WTC11 (cell line): ENCODE measurements at regions not wholly inside any gene's neighbourhood (a gene's known extent, or its start where the extent isn't known, plus 50 kb on each side); places are given as distances from the start of the nearest gene placed in this dataset.

Experiments used
- ATAC-seq: fragments of 200-7000 bp; cut with Tn5 transposase; 2 replicates; pipeline ENCODE4 v1.10.0; 2021; ENCODE audit warnings: mild to moderate bottlenecking, moderate library complexity
- CTCF ChIA-PET: fragments of 300-600 bp; sonication (Branson Sonifier 250); formaldehyde crosslinking; loops from one replicate; lab custom pipeline; 2021; ENCODE audit warnings: antibody characterized with exemption; lab: Charles Lee
- POLR2A ChIA-PET: fragments of 350-600 bp; sonication (Branson Sonifier 250); formaldehyde crosslinking; loops from one replicate; lab custom pipeline; 2021; ENCODE audit warnings: antibody characterized with exemption; lab: Charles Lee
- DNase-seq: peaks from one replicate; pipeline ENCODE4 v3.0.0; 2021; ENCODE audit warnings: low spot score
- H3K27ac Mint-ChIP-seq: 2 replicates; pipeline ENCODE4 v1.8.0; 2021; ENCODE audit warnings: mixed read lengths
- H3K27me3 Mint-ChIP-seq: 2 replicates; pipeline ENCODE4 v1.8.0; 2021; ENCODE audit warnings: low read depth, mild to moderate bottlenecking, moderate library complexity, mixed read lengths
- H3K36me3 Mint-ChIP-seq: 2 replicates; pipeline ENCODE4 v1.8.0; 2021; ENCODE audit warnings: mixed read lengths
- H3K4me1 Mint-ChIP-seq: 2 replicates; pipeline ENCODE4 v1.8.0; 2022; ENCODE audit warnings: mixed read lengths
- H3K4me3 Mint-ChIP-seq: 2 replicates; pipeline ENCODE4 v1.8.0; 2021; ENCODE audit warnings: mild to moderate bottlenecking, moderate library complexity, mixed read lengths
- H3K9me3 Mint-ChIP-seq: 2 replicates; pipeline ENCODE4 v1.8.0; 2021; ENCODE audit warnings: mixed read lengths
- EMX1 ChIP-seq: fragments of 250-450 bp; sonication (Bioruptor Pico); IDR thresholded peaks from 2 replicates; pipeline ENCODE4 v1.8.0; 2021; ENCODE audit warnings: mild to moderate bottlenecking
- ESRRA ChIP-seq: sonication (generic); formaldehyde crosslinking; IDR thresholded peaks from 2 replicates; pipeline ENCODE4 v1.8.1; 2022; ENCODE audit warnings: mild to moderate bottlenecking, missing genetic modification reagents, borderline replicate concordance
- FOXP1 ChIP-seq: sonication (generic); formaldehyde crosslinking; IDR thresholded peaks from 2 replicates; pipeline ENCODE4 v1.8.0; 2022; ENCODE audit warnings: missing genetic modification reagents, mild to moderate bottlenecking, moderate library complexity, borderline replicate concordance
- GABPB1 ChIP-seq: sonication (generic); formaldehyde crosslinking; IDR thresholded peaks from 2 replicates; pipeline ENCODE4 v1.8.1; 2023; ENCODE audit warnings: mild to moderate bottlenecking, missing genetic modification reagents
- HMGA2 ChIP-seq: fragments of 250-450 bp; sonication (Bioruptor Pico); IDR thresholded peaks from 2 replicates; pipeline ENCODE4 v1.4.0; 2021; ENCODE audit warnings: mild to moderate bottlenecking, moderate library complexity
- NR1H2 ChIP-seq: sonication (generic); formaldehyde crosslinking; IDR thresholded peaks from 2 replicates; pipeline ENCODE4 v1.9.0; 2021; ENCODE audit warnings: mild to moderate bottlenecking, moderate library complexity, missing genetic modification reagents
- RELA ChIP-seq: sonication (generic); formaldehyde crosslinking; IDR thresholded peaks from 2 replicates; pipeline ENCODE4 v1.8.1; 2022; ENCODE audit warnings: missing genetic modification reagents, mild to moderate bottlenecking, borderline replicate concordance
- RORB ChIP-seq: fragments of 250-450 bp; sonication (Bioruptor Pico); IDR thresholded peaks from 2 replicates; pipeline ENCODE4 v1.9.0; 2021; ENCODE audit warnings: mild to moderate bottlenecking
- ZNF317 ChIP-seq: sonication (generic); formaldehyde crosslinking; IDR thresholded peaks from 2 replicates; pipeline ENCODE4 v1.8.1; 2023; ENCODE audit warnings: low read depth, mild to moderate bottlenecking, moderate library complexity, missing genetic modification reagents, borderline replicate concordance
- ZNF416 ChIP-seq: fragments of 250-450 bp; sonication (Bioruptor Pico); IDR thresholded peaks from 2 replicates; pipeline ENCODE4 v1.9.0; 2021; ENCODE audit warnings: mild to moderate bottlenecking, inconsistent platforms
- TF ChIP-seq, protein P1 (sequence below): fragments of 250-450 bp; sonication (Bioruptor Pico); IDR thresholded peaks from 2 replicates; pipeline ENCODE4 v2.1.2; 2022; ENCODE audit warnings: mild to moderate bottlenecking, moderate library complexity
- TF ChIP-seq, protein P2 (sequence below): sonication (generic); formaldehyde crosslinking; IDR thresholded peaks from 2 replicates; pipeline ENCODE4 v1.8.1; 2023; ENCODE audit warnings: mild to moderate bottlenecking, missing genetic modification reagents, borderline replicate concordance
- TF ChIP-seq, protein P3 (sequence below): sonication (generic); formaldehyde crosslinking; IDR thresholded peaks from 2 replicates; pipeline ENCODE4 v1.8.1; 2023; ENCODE audit warnings: mild to moderate bottlenecking, missing genetic modification reagents
- TF ChIP-seq, protein P4 (sequence below): sonication (generic); formaldehyde crosslinking; IDR thresholded peaks from 2 replicates; pipeline ENCODE4 v1.8.1; 2023; ENCODE audit warnings: mild to moderate bottlenecking, moderate library complexity, missing genetic modification reagents
- TF ChIP-seq, protein P5 (sequence below): sonication (generic); formaldehyde crosslinking; conservative IDR thresholded peaks from 2 replicates; pipeline ENCODE4 v1.8.1; 2023; ENCODE audit warnings: mild to moderate bottlenecking, low read depth, missing genetic modification reagents, moderate library complexity
- TF ChIP-seq, protein P6 (sequence below): sonication (generic); formaldehyde crosslinking; IDR thresholded peaks from 2 replicates; pipeline ENCODE4 v1.8.0; 2022; ENCODE audit warnings: mild to moderate bottlenecking, missing genetic modification reagents

DNA sequence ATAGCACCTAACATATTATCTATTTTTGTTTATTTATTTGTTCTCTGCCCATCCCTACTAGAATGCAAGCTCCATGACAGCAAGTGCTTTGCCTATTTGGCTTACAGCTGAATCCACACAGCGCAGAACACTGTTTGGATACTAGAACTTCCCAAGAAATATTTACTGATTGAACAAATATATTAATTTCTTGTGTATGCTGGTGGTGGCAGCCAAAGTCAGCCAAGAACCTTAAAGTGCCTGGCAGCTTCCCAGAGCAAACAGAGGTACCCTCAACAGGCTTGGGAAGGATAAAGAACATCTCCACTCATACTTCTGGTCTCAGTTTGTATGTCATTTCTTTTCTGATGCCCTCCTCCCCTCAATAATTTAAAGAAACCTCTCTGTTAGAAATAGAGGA is 111.8 kb upstream of the SLC25A36 start:
- CTCF ChIA-PET, result no interaction called here
- no peak for DNase-seq
- TF ChIP-seq, protein P1, sequence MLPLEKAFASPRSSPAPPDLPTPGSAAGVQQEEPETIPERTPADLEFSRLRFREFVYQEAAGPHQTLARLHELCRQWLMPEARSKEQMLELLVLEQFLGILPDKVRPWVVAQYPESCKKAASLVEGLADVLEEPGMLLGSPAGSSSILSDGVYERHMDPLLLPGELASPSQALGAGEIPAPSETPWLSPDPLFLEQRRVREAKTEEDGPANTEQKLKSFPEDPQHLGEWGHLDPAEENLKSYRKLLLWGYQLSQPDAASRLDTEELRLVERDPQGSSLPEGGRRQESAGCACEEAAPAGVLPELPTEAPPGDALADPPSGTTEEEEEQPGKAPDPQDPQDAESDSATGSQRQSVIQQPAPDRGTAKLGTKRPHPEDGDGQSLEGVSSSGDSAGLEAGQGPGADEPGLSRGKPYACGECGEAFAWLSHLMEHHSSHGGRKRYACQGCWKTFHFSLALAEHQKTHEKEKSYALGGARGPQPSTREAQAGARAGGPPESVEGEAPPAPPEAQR (CRISPR knock-in tag), result no peak
- TF ChIP-seq HMGA2 (no peak), NR1H2 (no peak), RELA (no peak), FOXP1 (CRISPR knock-in tag) (no peak), EMX1 (no peak), ZNF317 (CRISPR knock-in tag) (no peak), RORB (CRISPR knock-in tag) (no peak), ZNF416 (CRISPR knock-in tag) (no peak), ESRRA (no peak), GABPB1 (no peak)
- TF ChIP-seq, protein P2, sequence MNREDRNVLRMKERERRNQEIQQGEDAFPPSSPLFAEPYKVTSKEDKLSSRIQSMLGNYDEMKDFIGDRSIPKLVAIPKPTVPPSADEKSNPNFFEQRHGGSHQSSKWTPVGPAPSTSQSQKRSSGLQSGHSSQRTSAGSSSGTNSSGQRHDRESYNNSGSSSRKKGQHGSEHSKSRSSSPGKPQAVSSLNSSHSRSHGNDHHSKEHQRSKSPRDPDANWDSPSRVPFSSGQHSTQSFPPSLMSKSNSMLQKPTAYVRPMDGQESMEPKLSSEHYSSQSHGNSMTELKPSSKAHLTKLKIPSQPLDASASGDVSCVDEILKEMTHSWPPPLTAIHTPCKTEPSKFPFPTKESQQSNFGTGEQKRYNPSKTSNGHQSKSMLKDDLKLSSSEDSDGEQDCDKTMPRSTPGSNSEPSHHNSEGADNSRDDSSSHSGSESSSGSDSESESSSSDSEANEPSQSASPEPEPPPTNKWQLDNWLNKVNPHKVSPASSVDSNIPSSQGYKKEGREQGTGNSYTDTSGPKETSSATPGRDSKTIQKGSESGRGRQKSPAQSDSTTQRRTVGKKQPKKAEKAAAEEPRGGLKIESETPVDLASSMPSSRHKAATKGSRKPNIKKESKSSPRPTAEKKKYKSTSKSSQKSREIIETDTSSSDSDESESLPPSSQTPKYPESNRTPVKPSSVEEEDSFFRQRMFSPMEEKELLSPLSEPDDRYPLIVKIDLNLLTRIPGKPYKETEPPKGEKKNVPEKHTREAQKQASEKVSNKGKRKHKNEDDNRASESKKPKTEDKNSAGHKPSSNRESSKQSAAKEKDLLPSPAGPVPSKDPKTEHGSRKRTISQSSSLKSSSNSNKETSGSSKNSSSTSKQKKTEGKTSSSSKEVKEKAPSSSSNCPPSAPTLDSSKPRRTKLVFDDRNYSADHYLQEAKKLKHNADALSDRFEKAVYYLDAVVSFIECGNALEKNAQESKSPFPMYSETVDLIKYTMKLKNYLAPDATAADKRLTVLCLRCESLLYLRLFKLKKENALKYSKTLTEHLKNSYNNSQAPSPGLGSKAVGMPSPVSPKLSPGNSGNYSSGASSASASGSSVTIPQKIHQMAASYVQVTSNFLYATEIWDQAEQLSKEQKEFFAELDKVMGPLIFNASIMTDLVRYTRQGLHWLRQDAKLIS, result no peak
- TF ChIP-seq, protein P3, sequence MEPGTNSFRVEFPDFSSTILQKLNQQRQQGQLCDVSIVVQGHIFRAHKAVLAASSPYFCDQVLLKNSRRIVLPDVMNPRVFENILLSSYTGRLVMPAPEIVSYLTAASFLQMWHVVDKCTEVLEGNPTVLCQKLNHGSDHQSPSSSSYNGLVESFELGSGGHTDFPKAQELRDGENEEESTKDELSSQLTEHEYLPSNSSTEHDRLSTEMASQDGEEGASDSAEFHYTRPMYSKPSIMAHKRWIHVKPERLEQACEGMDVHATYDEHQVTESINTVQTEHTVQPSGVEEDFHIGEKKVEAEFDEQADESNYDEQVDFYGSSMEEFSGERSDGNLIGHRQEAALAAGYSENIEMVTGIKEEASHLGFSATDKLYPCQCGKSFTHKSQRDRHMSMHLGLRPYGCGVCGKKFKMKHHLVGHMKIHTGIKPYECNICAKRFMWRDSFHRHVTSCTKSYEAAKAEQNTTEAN (CRISPR knock-in tag), result no peak
- TF ChIP-seq, protein P4, sequence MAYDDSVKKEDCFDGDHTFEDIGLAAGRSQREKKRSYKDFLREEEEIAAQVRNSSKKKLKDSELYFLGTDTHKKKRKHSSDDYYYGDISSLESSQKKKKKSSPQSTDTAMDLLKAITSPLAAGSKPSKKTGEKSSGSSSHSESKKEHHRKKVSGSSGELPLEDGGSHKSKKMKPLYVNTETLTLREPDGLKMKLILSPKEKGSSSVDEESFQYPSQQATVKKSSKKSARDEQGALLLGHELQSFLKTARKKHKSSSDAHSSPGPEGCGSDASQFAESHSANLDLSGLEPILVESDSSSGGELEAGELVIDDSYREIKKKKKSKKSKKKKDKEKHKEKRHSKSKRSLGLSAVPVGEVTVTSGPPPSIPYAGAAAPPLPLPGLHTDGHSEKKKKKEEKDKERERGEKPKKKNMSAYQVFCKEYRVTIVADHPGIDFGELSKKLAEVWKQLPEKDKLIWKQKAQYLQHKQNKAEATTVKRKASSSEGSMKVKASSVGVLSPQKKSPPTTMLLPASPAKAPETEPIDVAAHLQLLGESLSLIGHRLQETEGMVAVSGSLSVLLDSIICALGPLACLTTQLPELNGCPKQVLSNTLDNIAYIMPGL, result no peak
- TF ChIP-seq, protein P5, sequence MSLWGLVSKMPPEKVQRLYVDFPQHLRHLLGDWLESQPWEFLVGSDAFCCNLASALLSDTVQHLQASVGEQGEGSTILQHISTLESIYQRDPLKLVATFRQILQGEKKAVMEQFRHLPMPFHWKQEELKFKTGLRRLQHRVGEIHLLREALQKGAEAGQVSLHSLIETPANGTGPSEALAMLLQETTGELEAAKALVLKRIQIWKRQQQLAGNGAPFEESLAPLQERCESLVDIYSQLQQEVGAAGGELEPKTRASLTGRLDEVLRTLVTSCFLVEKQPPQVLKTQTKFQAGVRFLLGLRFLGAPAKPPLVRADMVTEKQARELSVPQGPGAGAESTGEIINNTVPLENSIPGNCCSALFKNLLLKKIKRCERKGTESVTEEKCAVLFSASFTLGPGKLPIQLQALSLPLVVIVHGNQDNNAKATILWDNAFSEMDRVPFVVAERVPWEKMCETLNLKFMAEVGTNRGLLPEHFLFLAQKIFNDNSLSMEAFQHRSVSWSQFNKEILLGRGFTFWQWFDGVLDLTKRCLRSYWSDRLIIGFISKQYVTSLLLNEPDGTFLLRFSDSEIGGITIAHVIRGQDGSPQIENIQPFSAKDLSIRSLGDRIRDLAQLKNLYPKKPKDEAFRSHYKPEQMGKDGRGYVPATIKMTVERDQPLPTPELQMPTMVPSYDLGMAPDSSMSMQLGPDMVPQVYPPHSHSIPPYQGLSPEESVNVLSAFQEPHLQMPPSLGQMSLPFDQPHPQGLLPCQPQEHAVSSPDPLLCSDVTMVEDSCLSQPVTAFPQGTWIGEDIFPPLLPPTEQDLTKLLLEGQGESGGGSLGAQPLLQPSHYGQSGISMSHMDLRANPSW (CRISPR knock-in tag), result no peak
- TF ChIP-seq, protein P6, sequence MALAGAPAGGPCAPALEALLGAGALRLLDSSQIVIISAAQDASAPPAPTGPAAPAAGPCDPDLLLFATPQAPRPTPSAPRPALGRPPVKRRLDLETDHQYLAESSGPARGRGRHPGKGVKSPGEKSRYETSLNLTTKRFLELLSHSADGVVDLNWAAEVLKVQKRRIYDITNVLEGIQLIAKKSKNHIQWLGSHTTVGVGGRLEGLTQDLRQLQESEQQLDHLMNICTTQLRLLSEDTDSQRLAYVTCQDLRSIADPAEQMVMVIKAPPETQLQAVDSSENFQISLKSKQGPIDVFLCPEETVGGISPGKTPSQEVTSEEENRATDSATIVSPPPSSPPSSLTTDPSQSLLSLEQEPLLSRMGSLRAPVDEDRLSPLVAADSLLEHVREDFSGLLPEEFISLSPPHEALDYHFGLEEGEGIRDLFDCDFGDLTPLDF, result no peak

More for the DNA sequence above, 111.8 kb upstream of the SLC25A36 start:
- Mint-ChIP-seq H3K4me1 (peaks cover 10% of the 10 kb centered on the region), H3K36me3 (no peaks in the 10 kb centered on the region), H3K9me3 (no peaks in the 10 kb centered on the region), H3K4me3 (no peak overlapping the region), H3K27ac (no peak overlapping the region), H3K27me3 (no peaks in the 10 kb centered on the region; the same call in none of the 2 replicates)
- POLR2A ChIA-PET, result no interaction called here
- no peak for ATAC-seq
